DOHH2 (cell line): ENCODE measurements at regions not wholly inside any gene's neighbourhood (a gene's known extent, or its start where the extent isn't known, plus 50 kb on each side); places are given as distances from the start of the nearest gene placed in this dataset.

Experiments
- H3F3A ChIP-seq: fragments of 200-600 bp; sonication (generic), shearing (Covaris generic); 2 replicates; pipeline ENCODE4 v1.6.0; 2016; ENCODE audit warnings: antibody characterized with exemption, mild to moderate bottlenecking; ENCODE audit not compliant: control insufficient read depth, insufficient read depth
- H3K27ac ChIP-seq: fragments of 200-600 bp; sonication (generic); 2 replicates; pipeline ENCODE4 v1.5.1; 2014; ENCODE audit warnings: low read depth, mild to moderate bottlenecking, low read length, moderate library complexity
- H3K27me3 ChIP-seq: fragments of 200-600 bp; sonication (generic); 2 replicates; pipeline ENCODE4 v1.6.1; 2014; ENCODE audit warnings: mild to moderate bottlenecking, low read length, mixed read lengths; ENCODE audit not compliant: control insufficient read depth
- H3K36me3 ChIP-seq: fragments of 200-600 bp; sonication (generic); 2 replicates; pipeline ENCODE4 v1.6.1; 2014; ENCODE audit warnings: mild to moderate bottlenecking, low read length, moderate library complexity, mixed read lengths; ENCODE audit not compliant: control insufficient read depth
- H3K4me1 ChIP-seq: fragments of 200-600 bp; sonication (generic); 2 replicates; pipeline ENCODE4 v1.6.1; 2014; ENCODE audit warnings: mild to moderate bottlenecking, low read length, mixed read lengths; ENCODE audit not compliant: control insufficient read depth
- H3K4me2 ChIP-seq: fragments of 200-600 bp; sonication (generic); 2 replicates; pipeline ENCODE4 v1.6.0; 2014; ENCODE audit warnings: mild to moderate bottlenecking, low read length, moderate library complexity
- H3K4me3 ChIP-seq: fragments of 200-600 bp; sonication (generic); 2 replicates; pipeline ENCODE4 v1.5.1; 2014; ENCODE audit warnings: mild to moderate bottlenecking, low read length, mixed read lengths
- H3K79me2 ChIP-seq: fragments of 200-600 bp; sonication (generic); 2 replicates; pipeline ENCODE4 v1.6.1; 2014; ENCODE audit warnings: mild to moderate bottlenecking, low read length, mixed read lengths; ENCODE audit not compliant: control insufficient read depth
- H3K9me2 ChIP-seq: fragments of 200-600 bp; sonication (generic); replicated peaks from 2 replicates; pipeline ENCODE4 v1.6.1; 2014; ENCODE audit warnings: mild to moderate bottlenecking, low read length, mixed read lengths; ENCODE audit not compliant: control insufficient read depth
- H3K9me3 ChIP-seq: fragments of 200-600 bp; sonication (generic); 2 replicates; pipeline ENCODE4 v1.6.1; 2014; ENCODE audit warnings: antibody characterized with exemption, low read length, mixed read lengths; ENCODE audit not compliant: control insufficient read depth, insufficient read depth
- H4K20me1 ChIP-seq: fragments of 200-600 bp; sonication (generic); 2 replicates; pipeline ENCODE4 v1.6.0; 2014; ENCODE audit warnings: low read depth, mild to moderate bottlenecking, antibody characterized with exemption, low read length, moderate library complexity; ENCODE audit not compliant: control insufficient read depth, insufficient read depth
- EZH2phosphoT487 ChIP-seq: fragments of 200-600 bp; sonication (generic); IDR thresholded peaks from 2 replicates; pipeline ENCODE4 v1.6.1; 2017; ENCODE audit warnings: borderline replicate concordance, mild to moderate bottlenecking, antibody characterized with exemption, low read length, moderate library complexity, mixed read lengths
- TF ChIP-seq, protein P1 (sequence below): fragments of 200-600 bp; sonication (generic); IDR thresholded peaks from one replicate; pipeline ENCODE4 v1.5.1; 2014; ENCODE audit warnings: antibody characterized with exemption, mild to moderate bottlenecking, low read depth, low read length; ENCODE audit not compliant: poor library complexity, severe bottlenecking

GRCh38 chr18:60471652-60472051 lies 99.1 kb upstream of the MC4R start:
- Histone ChIP-seq H3K9me2 (no peaks in the 10 kb centered on the region), H3K4me3 (no peak overlapping the region), H3K79me2 (no peaks in the 10 kb centered on the region), H3K4me2 (no peak overlapping the region), H3F3A (no peaks in the 10 kb centered on the region), H3K27me3 (no peaks in the 10 kb centered on the region), H4K20me1 (no peaks in the 10 kb centered on the region), H3K9me3 (no peaks in the 10 kb centered on the region), H3K4me1 (no peaks in the 10 kb centered on the region), H3K27ac (no peak overlapping the region), H3K36me3 (no peaks in the 10 kb centered on the region)
- no peak for TF ChIP-seq EZH2phosphoT487
- TF ChIP-seq, protein P1, sequence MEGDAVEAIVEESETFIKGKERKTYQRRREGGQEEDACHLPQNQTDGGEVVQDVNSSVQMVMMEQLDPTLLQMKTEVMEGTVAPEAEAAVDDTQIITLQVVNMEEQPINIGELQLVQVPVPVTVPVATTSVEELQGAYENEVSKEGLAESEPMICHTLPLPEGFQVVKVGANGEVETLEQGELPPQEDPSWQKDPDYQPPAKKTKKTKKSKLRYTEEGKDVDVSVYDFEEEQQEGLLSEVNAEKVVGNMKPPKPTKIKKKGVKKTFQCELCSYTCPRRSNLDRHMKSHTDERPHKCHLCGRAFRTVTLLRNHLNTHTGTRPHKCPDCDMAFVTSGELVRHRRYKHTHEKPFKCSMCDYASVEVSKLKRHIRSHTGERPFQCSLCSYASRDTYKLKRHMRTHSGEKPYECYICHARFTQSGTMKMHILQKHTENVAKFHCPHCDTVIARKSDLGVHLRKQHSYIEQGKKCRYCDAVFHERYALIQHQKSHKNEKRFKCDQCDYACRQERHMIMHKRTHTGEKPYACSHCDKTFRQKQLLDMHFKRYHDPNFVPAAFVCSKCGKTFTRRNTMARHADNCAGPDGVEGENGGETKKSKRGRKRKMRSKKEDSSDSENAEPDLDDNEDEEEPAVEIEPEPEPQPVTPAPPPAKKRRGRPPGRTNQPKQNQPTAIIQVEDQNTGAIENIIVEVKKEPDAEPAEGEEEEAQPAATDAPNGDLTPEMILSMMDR, result no peak

- TF ChIP-seq EZH2phosphoT487, result no peak
- TF ChIP-seq, protein P1, result no peak
- Histone ChIP-seq H3K4me3 (no peak overlapping the region), H3K4me1 (no peaks in the 10 kb centered on the region), H3K27ac (no peak overlapping the region), H3K4me2 (no peak overlapping the region), H3K79me2 (no peaks in the 10 kb centered on the region), H3K36me3 (no peaks in the 10 kb centered on the region), H4K20me1 (no peaks in the 10 kb centered on the region), H3K27me3 (no peaks in the 10 kb centered on the region), H3K9me3 (no peaks in the 10 kb centered on the region), H3K9me2 (no peaks in the 10 kb centered on the region; the same call in 1 of the 2 replicates), H3F3A (no peaks in the 10 kb centered on the region)
Observed at GRCh38 chr18:60485201-60485600, 112.6 kb upstream of the MC4R start.

DNA sequence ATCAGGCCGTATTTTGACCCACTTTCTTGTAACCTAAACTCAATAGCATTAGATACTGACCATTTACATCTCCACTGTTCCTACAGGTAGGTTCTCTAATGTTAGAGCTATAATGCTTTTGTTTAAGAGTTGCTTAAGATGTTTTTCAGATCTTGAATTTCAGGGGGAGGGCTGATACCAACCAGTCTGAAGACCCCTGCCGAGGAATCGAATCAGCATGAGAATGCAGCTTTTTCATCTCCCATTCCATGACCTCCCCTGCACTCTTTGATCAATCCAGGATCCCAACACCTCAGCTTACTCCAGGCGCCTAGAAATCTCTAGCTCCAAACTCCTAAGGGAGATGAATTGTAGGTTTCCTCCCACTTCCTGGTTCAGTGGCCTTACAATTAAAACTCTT lies 120.5 kb upstream of the MC4R start:
- Histone ChIP-seq H3K79me2 (no peaks in the 10 kb centered on the region), H3K4me1 (no peaks in the 10 kb centered on the region), H3K27ac (no peak overlapping the region), H3K9me2 (no peaks in the 10 kb centered on the region; the same call in 1 of the 2 replicates), H3K4me2 (no peak overlapping the region), H3K36me3 (no peaks in the 10 kb centered on the region), H3K27me3 (no peaks in the 10 kb centered on the region), H3K9me3 (no peaks in the 10 kb centered on the region), H3F3A (no peaks in the 10 kb centered on the region), H3K4me3 (no peak overlapping the region), H4K20me1 (no peaks in the 10 kb centered on the region)
- no peak for TF ChIP-seq EZH2phosphoT487
- TF ChIP-seq, protein P1, result no peak

DNA sequence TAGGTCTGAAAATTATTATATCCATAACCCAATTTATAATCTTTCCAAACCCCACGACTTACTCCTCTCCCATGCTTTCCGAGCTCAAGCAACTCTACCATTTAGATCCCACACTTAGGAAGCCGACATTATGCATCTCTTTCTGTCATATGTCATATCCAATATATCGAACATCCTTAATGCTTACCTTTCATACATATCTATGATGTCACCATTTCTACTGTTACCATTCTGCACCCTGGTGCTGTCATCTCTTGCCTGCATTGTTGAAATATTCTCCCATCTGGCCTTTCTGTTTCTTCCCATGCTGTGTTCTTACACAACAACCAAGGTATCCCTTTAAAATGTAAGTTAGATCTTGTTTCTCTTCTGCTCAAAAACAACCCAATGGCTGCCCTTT lies 127.1 kb upstream of the MC4R start:
- no peak overlapping the region for H3K4me3 ChIP-seq
- TF ChIP-seq, protein P1, result no peak
- TF ChIP-seq EZH2phosphoT487, result no peak
- no peaks in the 10 kb centered on the region for H3K36me3 ChIP-seq
- H3K79me2 ChIP-seq, result no peaks in the 10 kb centered on the region
- H3K4me2 ChIP-seq, result no peak overlapping the region
- peaks cover 4% of the 10 kb centered on the region; the same call in 1 of the 2 replicates for H3K27me3 ChIP-seq
- H4K20me1 ChIP-seq, result no peaks in the 10 kb centered on the region
- H3K9me2 ChIP-seq, result no peaks in the 10 kb centered on the region
- no peaks in the 10 kb centered on the region for H3K9me3 ChIP-seq
- no peaks in the 10 kb centered on the region for H3F3A ChIP-seq
- H3K27ac ChIP-seq, result no peak overlapping the region
- no peaks in the 10 kb centered on the region for H3K4me1 ChIP-seq
